Breast epithelium (tissue), 3 donors: ENCODE measurements at regions not wholly inside any gene's neighbourhood (a gene's known extent, or its start where the extent isn't known, plus 50 kb on each side); places are given as distances from the start of the nearest gene placed in this dataset.

Experiments
- CTCF ChIP-seq, 3 donors: fragments of 450-650 bp; IDR thresholded peaks; one replicate each; pipeline ENCODE4 v1.5.1; 2016 to 2017; ENCODE audit warnings: antibody characterized with exemption in 3 of 3, mild to moderate bottlenecking in 3 of 3, moderate library complexity in 3 of 3
- POLR2A ChIP-seq: fragments of 450-650 bp; IDR thresholded peaks from one replicate; pipeline ENCODE4 v1.6.1; 2016; ENCODE audit warnings: antibody characterized with exemption, mild to moderate bottlenecking, moderate library complexity

- no peak for TF ChIP-seq POLR2A
- TF ChIP-seq CTCF (IDR thresholded peaks at IDR 0.05) = no peak
Observed at GRCh38 chr18:73636355-73636754, 511.3 kb downstream of the FBXO15 start.
